ENCODE measurements at regions not wholly inside any gene's neighbourhood (a gene's known extent, or its start where the extent isn't known, plus 50 kb on each side); places are given as distances from the start of the nearest gene placed in this dataset.

DNA sequence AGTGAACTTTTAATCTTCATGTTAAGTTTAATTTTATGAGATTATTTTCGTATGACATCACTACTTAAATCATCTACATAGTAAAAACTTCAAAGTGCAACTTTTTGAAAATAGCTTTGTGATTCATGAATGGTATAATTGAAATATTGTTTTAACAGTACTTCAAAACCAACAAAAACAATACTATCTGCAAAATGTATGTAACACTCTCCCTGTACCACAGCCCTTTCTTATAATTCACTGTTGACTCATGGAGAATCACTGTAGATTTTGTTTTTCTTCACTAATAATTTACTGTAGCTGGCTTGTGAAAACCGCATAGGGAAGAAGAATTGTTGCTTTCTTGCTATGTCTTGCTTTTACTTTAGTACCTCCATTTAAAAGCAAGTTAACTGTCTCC, 301.4 kb upstream of the ADAMTS5 start:
- Histone ChIP-seq H3K27ac (ENCODE audit: low read depth, low read length, poor library complexity, severe bottlenecking) (no peak overlapping the region), H3K9me3 (ENCODE audit: low read depth, low read length, poor library complexity, severe bottlenecking) (no peaks in the 10 kb centered on the region), H3K4me1 (ENCODE audit: insufficient read depth, low read length, poor library complexity, severe bottlenecking) (no peaks in the 10 kb centered on the region), H3K4me3 (ENCODE audit: low read depth, low read length, poor library complexity, severe bottlenecking) (no peak overlapping the region), H3K27me3 (replicated peaks; ENCODE audit: insufficient read depth, low read depth, low read length, poor library complexity) (no peaks in the 10 kb centered on the region), H3K36me3 (ENCODE audit: insufficient read depth, low read length, poor library complexity, severe bottlenecking) (no peaks in the 10 kb centered on the region)
- BruUV-seq (replicated peaks) = no TSS peak
- DNase-seq (ENCODE audit: low spot score) = no peak
- CTCF ChIA-PET = interaction anchor here (0.7 kb wide), 1 partner anchor 1544 kb away, joined by 3 read pairs; no protein-coding TSS in a partner anchor
- POLR2A ChIA-PET (ENCODE audit: low non-redundant PET) = no interaction called here
- intact Hi-C loops (cut with micrococcal nuclease; ENCODE audit: unreplicated experiment) = no loop called here
- TF ChIP-seq EZH2 (IDR thresholded peaks at IDR 0.05; ENCODE audit: borderline replicate concordance, low read depth, low read length, poor library complexity, severe bottlenecking) = no peak
- TF ChIP-seq, protein P1, sequence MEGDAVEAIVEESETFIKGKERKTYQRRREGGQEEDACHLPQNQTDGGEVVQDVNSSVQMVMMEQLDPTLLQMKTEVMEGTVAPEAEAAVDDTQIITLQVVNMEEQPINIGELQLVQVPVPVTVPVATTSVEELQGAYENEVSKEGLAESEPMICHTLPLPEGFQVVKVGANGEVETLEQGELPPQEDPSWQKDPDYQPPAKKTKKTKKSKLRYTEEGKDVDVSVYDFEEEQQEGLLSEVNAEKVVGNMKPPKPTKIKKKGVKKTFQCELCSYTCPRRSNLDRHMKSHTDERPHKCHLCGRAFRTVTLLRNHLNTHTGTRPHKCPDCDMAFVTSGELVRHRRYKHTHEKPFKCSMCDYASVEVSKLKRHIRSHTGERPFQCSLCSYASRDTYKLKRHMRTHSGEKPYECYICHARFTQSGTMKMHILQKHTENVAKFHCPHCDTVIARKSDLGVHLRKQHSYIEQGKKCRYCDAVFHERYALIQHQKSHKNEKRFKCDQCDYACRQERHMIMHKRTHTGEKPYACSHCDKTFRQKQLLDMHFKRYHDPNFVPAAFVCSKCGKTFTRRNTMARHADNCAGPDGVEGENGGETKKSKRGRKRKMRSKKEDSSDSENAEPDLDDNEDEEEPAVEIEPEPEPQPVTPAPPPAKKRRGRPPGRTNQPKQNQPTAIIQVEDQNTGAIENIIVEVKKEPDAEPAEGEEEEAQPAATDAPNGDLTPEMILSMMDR (conservative IDR thresholded peaks at IDR 0.05; ENCODE audit: low read depth, low read length) = no peak

DNA sequence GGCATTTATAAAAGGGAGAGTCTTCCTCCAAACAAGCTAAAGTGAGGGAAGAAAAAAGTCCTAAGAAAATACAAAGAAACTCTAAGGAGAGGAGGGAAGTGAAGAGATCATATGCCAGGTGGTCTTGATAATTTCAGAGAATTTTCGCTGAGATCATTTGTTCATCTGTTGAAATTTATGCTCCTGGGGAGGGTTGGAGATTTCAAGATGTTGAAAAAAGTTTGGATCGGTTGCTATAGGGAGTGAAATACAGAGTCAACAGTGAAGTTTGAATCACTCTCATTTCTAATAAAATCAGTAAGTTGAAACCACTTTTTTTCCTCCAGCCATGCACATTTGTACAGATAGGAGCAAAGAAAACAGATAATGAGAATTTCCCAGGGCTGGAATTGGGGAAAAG, 299.1 kb upstream of the ADAMTS5 start:
- TF ChIP-seq, protein P1 (conservative IDR thresholded peaks at IDR 0.05; ENCODE audit: low read depth, low read length) = no peak
- TF ChIP-seq EZH2 (IDR thresholded peaks at IDR 0.05; ENCODE audit: borderline replicate concordance, low read depth, low read length, poor library complexity, severe bottlenecking) = no peak
- intact Hi-C loops (cut with micrococcal nuclease; ENCODE audit: unreplicated experiment) = no loop called here
- no peaks in the 10 kb centered on the region for H3K36me3 ChIP-seq (ENCODE audit: insufficient read depth, low read length, poor library complexity, severe bottlenecking)
- DNase-seq (ENCODE audit: low spot score) = no peak
- H3K27ac ChIP-seq (ENCODE audit: low read depth, low read length, poor library complexity, severe bottlenecking) = no peak overlapping the region
- ChIA-PET CTCF (no interaction called here), POLR2A (ENCODE audit: low non-redundant PET) (no interaction called here)
- no peaks in the 10 kb centered on the region for H3K27me3 ChIP-seq (replicated peaks; ENCODE audit: insufficient read depth, low read depth, low read length, poor library complexity)
- H3K4me1 ChIP-seq (ENCODE audit: insufficient read depth, low read length, poor library complexity, severe bottlenecking) = no peaks in the 10 kb centered on the region
- H3K4me3 ChIP-seq (ENCODE audit: low read depth, low read length, poor library complexity, severe bottlenecking) = no peak overlapping the region
- no TSS peak for BruUV-seq (replicated peaks)
- no peaks in the 10 kb centered on the region for H3K9me3 ChIP-seq (ENCODE audit: low read depth, low read length, poor library complexity, severe bottlenecking)

DNA sequence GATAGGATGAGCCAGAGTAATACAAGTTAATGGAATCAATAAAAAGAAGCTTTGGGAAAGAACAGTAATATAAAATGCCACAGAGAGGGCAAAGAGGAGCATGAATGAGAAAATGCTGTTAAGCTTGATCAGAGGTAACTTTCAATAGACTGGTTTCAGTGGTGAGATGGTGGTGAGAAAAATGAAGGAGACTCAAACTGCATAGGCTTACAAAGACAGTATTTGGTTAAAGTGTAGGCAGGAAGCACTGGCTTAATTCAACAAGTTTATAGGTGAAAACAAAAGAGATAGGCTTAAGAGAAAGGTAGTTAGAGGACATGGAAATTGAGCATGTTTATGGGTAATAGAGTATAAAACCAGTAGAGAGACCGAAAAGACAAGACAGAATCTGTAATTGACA, 298.6 kb upstream of the ADAMTS5 start:
- no TSS peak for BruUV-seq (replicated peaks)
- ChIA-PET CTCF (no interaction called here), POLR2A (ENCODE audit: low non-redundant PET) (no interaction called here)
- TF ChIP-seq, protein P1 (conservative IDR thresholded peaks at IDR 0.05; ENCODE audit: low read depth, low read length) = no peak
- TF ChIP-seq EZH2 (IDR thresholded peaks at IDR 0.05; ENCODE audit: borderline replicate concordance, low read depth, low read length, poor library complexity, severe bottlenecking) = no peak
- intact Hi-C loops (cut with micrococcal nuclease; ENCODE audit: unreplicated experiment) = no loop called here
- DNase-seq (ENCODE audit: low spot score) = no peak
- Histone ChIP-seq H3K27me3 (replicated peaks; ENCODE audit: insufficient read depth, low read depth, low read length, poor library complexity) (no peaks in the 10 kb centered on the region), H3K27ac (ENCODE audit: low read depth, low read length, poor library complexity, severe bottlenecking) (no peak overlapping the region), H3K4me3 (ENCODE audit: low read depth, low read length, poor library complexity, severe bottlenecking) (no peak overlapping the region), H3K4me1 (ENCODE audit: insufficient read depth, low read length, poor library complexity, severe bottlenecking) (no peaks in the 10 kb centered on the region), H3K36me3 (ENCODE audit: insufficient read depth, low read length, poor library complexity, severe bottlenecking) (no peaks in the 10 kb centered on the region), H3K9me3 (ENCODE audit: low read depth, low read length, poor library complexity, severe bottlenecking) (no peaks in the 10 kb centered on the region)

Data from A673 (cell line).